ENCODE measurements at regions not wholly inside any gene's neighbourhood (a gene's known extent, or its start where the extent isn't known, plus 50 kb on each side); places are given as distances from the start of the nearest gene placed in this dataset.

DNA sequence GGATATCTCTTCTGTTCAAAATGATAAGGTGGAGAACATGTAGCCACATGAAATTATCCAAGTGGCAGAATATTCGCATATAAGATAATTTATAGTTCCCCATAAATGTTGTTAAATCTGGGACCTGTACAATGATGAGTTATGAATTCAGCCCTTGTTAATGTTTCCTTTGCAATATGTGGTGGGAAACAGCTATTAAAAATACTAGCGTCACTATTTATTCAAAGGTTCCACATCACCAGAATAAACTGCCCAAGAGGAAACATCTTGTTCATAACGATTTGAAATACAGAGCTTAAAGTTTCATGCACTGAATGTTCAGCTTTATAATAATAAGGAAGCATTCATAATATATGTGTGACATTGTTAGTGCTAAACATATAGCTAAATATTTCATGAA lies 223.9 kb upstream of the TCF4 start:
- Histone ChIP-seq H3K4me2 (ENCODE audit: insufficient read depth, low read length) (no peak overlapping the region), H3K27me3 (ENCODE audit: insufficient read depth, low read length, poor library complexity) (no peaks in the 10 kb centered on the region), H3K4me3 (ENCODE audit: low read depth in 1 of 2, low read length in 2 of 2) (no peak overlapping the region), H2AFZ (ENCODE audit: low read depth, low read length) (no peak overlapping the region), H4K20me1 (ENCODE audit: insufficient read depth, low read length) (no peaks in the 10 kb centered on the region), H3K9me3 (ENCODE audit: insufficient read depth, low read length, severe bottlenecking) (no peaks in the 10 kb centered on the region), H3K4me1 (ENCODE audit: insufficient read depth, low read length) (no peaks in the 10 kb centered on the region), H3K9ac (ENCODE audit: low read depth, low read length) (no peak overlapping the region), H3K36me3 (ENCODE audit: insufficient read depth, low read length) (no peaks in the 10 kb centered on the region), H3K27ac (ENCODE audit: low read length) (no peak overlapping the region), H3K79me2 (ENCODE audit: insufficient read depth, low read length) (no peaks in the 10 kb centered on the region)
- no peak for DNase-seq
- TF ChIP-seq, protein P1, sequence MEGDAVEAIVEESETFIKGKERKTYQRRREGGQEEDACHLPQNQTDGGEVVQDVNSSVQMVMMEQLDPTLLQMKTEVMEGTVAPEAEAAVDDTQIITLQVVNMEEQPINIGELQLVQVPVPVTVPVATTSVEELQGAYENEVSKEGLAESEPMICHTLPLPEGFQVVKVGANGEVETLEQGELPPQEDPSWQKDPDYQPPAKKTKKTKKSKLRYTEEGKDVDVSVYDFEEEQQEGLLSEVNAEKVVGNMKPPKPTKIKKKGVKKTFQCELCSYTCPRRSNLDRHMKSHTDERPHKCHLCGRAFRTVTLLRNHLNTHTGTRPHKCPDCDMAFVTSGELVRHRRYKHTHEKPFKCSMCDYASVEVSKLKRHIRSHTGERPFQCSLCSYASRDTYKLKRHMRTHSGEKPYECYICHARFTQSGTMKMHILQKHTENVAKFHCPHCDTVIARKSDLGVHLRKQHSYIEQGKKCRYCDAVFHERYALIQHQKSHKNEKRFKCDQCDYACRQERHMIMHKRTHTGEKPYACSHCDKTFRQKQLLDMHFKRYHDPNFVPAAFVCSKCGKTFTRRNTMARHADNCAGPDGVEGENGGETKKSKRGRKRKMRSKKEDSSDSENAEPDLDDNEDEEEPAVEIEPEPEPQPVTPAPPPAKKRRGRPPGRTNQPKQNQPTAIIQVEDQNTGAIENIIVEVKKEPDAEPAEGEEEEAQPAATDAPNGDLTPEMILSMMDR (IDR thresholded peaks at IDR 0.05; ENCODE audit: borderline replicate concordance, extremely low read depth, low read length, poor library complexity, severe bottlenecking) = no peak
- no peak for TF ChIP-seq EZH2 (IDR thresholded peaks at IDR 0.05; ENCODE audit: borderline replicate concordance, low read depth, low read length, severe bottlenecking)
- no peak for ATAC-seq (ENCODE audit: insufficient read depth, low read depth)

DNA sequence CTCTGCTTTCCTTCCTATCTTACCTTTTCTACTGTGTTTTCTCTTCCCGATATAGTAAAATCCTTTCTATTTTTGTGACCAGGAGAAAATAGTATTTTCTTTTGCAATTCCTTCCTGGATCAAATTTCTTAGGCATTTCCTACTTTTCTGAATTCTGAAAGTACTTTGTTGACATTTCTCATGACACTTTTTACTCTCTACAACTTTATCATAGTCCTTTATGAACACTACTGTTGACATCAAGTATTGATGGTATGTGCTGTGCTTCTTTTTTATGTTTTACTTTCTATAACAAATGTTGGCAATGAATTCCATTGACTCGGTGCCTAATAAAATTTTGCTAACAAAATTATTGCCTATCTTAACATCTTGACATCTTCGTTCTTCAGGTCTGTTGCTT lies 217.7 kb upstream of the TCF4 start:
- Histone ChIP-seq H3K27ac (ENCODE audit: low read length) (no peak overlapping the region), H3K79me2 (ENCODE audit: insufficient read depth, low read length) (no peaks in the 10 kb centered on the region), H3K4me3 (ENCODE audit: low read depth in 1 of 2, low read length in 2 of 2) (no peak overlapping the region), H3K4me2 (ENCODE audit: insufficient read depth, low read length) (no peak overlapping the region), H3K27me3 (ENCODE audit: insufficient read depth, low read length, poor library complexity) (no peaks in the 10 kb centered on the region), H3K36me3 (ENCODE audit: insufficient read depth, low read length) (no peaks in the 10 kb centered on the region), H4K20me1 (ENCODE audit: insufficient read depth, low read length) (no peaks in the 10 kb centered on the region), H3K9me3 (ENCODE audit: insufficient read depth, low read length, severe bottlenecking) (no peaks in the 10 kb centered on the region), H3K4me1 (ENCODE audit: insufficient read depth, low read length) (no peaks in the 10 kb centered on the region), H3K9ac (ENCODE audit: low read depth, low read length) (no peak overlapping the region), H2AFZ (ENCODE audit: low read depth, low read length) (no peak overlapping the region)
- ATAC-seq (ENCODE audit: insufficient read depth, low read depth) = no peak
- no peak for DNase-seq
- TF ChIP-seq, protein P1 (IDR thresholded peaks at IDR 0.05; ENCODE audit: borderline replicate concordance, extremely low read depth, low read length, poor library complexity, severe bottlenecking) = no peak
- TF ChIP-seq EZH2 (IDR thresholded peaks at IDR 0.05; ENCODE audit: borderline replicate concordance, low read depth, low read length, severe bottlenecking) = no peak

DNA sequence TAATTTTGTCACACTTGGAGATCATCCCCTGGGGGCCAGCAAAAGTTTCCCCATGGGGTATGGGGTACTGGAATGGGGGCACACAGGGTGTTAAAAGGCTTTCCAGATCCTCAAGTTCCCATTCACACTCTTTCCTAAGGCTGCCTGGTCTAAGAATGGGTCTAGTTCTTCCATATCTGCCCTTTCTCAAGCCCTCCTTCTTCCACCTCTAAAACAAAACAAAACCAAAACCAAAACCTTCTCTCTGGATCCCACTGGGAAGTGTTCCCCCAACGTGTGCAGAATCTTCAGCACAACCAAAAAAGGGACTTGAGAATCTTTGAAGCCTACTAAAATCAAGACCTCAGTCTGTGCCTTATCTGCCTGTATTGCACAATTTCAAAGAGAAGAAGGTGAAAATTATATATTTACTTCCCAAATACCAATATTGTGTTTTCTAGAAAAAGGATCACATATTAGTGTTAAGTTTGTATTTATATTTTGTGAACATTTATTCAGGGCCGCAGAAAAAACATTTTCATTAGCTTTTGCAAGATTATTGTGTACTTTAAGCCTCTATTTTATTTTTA lies 207.2 kb upstream of the TCF4 start:
- Histone ChIP-seq H2AFZ (ENCODE audit: low read depth, low read length) (no peak overlapping the region), H4K20me1 (ENCODE audit: insufficient read depth, low read length) (no peaks in the 10 kb centered on the region), H3K4me1 (ENCODE audit: insufficient read depth, low read length) (no peaks in the 10 kb centered on the region), H3K27ac (ENCODE audit: low read length) (no peak overlapping the region), H3K4me2 (ENCODE audit: insufficient read depth, low read length) (no peak overlapping the region), H3K36me3 (ENCODE audit: insufficient read depth, low read length) (no peaks in the 10 kb centered on the region), H3K4me3 (ENCODE audit: low read depth in 1 of 2, low read length in 2 of 2) (no peak overlapping the region), H3K9ac (ENCODE audit: low read depth, low read length) (no peak overlapping the region), H3K79me2 (ENCODE audit: insufficient read depth, low read length) (no peaks in the 10 kb centered on the region), H3K27me3 (ENCODE audit: insufficient read depth, low read length, poor library complexity) (no peaks in the 10 kb centered on the region), H3K9me3 (ENCODE audit: insufficient read depth, low read length, severe bottlenecking) (no peaks in the 10 kb centered on the region)
- TF ChIP-seq, protein P1 (IDR thresholded peaks at IDR 0.05; ENCODE audit: borderline replicate concordance, extremely low read depth, low read length, poor library complexity, severe bottlenecking) = no peak
- TF ChIP-seq EZH2 (IDR thresholded peaks at IDR 0.05; ENCODE audit: borderline replicate concordance, low read depth, low read length, severe bottlenecking) = no peak
- ATAC-seq (ENCODE audit: insufficient read depth, low read depth) = no peak
- DNase-seq = no peak
